Muscle layer of duodenum (tissue), 2 donors: ENCODE measurements at regions not wholly inside any gene's neighbourhood (a gene's known extent, or its start where the extent isn't known, plus 50 kb on each side); places are given as distances from the start of the nearest gene placed in this dataset.

Experiments
- H3K27ac ChIP-seq: one replicate; pipeline ENCODE4 v1.7.0; 2013; ENCODE audit warnings: mild to moderate bottlenecking, low read length
- H3K27me3 ChIP-seq: one replicate; pipeline ENCODE4 v1.7.0; 2013; ENCODE audit warnings: low read depth, mild to moderate bottlenecking, control low read depth, low read length
- H3K36me3 ChIP-seq, 2 donors: one replicate each; pipeline ENCODE4 v1.7.0; 2013; ENCODE audit warnings: low read length in 2 of 2, control low read depth in 1 of 2, mild to moderate bottlenecking in 1 of 2; ENCODE audit not compliant: insufficient read depth in 2 of 2, control insufficient read depth in 1 of 2
- H3K4me1 ChIP-seq, 2 donors: one replicate each; pipeline ENCODE4 v1.7.0; 2013; ENCODE audit warnings: low read length in 2 of 2, mild to moderate bottlenecking in 2 of 2, control low read depth in 1 of 2, moderate library complexity in 1 of 2; ENCODE audit not compliant: insufficient read depth in 2 of 2, control insufficient read depth in 1 of 2
- H3K4me3 ChIP-seq, 2 donors: one replicate each; pipeline ENCODE4 v1.7.0; 2013; ENCODE audit warnings: low read length in 2 of 2, low read depth in 1 of 2, mild to moderate bottlenecking in 1 of 2
- H3K9me3 ChIP-seq, 2 donors: one replicate each; pipeline ENCODE4 v1.7.0; 2013; ENCODE audit warnings: low read length in 2 of 2, control low read depth in 1 of 2, mild to moderate bottlenecking in 1 of 2; ENCODE audit not compliant: control insufficient read depth in 1 of 2
- donor health status: healthy.

GRCh38 chr12:4843907-4844306 is 65.8 kb upstream of the KCNA1 start:
- Histone ChIP-seq H3K36me3 (no peaks in the 10 kb centered on the region), H3K4me3 (no peak overlapping the region), H3K4me1 (no peaks in the 10 kb centered on the region), H3K27ac (no peak overlapping the region), H3K9me3 (no peaks in the 10 kb centered on the region), H3K27me3 (no peaks in the 10 kb centered on the region)

GRCh38 chr12:4847713-4848112 is 62.0 kb upstream of the KCNA1 start:
- Histone ChIP-seq H3K4me3 (no peak overlapping the region), H3K4me1 (peaks cover 0 to 5% of the 10 kb centered on the region in 2 donors), H3K36me3 (no peaks in the 10 kb centered on the region), H3K27me3 (no peaks in the 10 kb centered on the region), H3K9me3 (no peaks in the 10 kb centered on the region), H3K27ac (no peak overlapping the region)

GRCh38 chr12:4849115-4849541 is 60.6 kb upstream of the KCNA1 start:
- no peak overlapping the region for H3K27ac ChIP-seq
- no peaks in the 10 kb centered on the region for H3K27me3 ChIP-seq

GRCh38 chr12:4849795-4850345 is 59.8 kb upstream of the KCNA1 start:
- H3K36me3 ChIP-seq = no peaks in the 10 kb centered on the region
- no peaks in the 10 kb centered on the region for H3K9me3 ChIP-seq
- no peaks in the 10 kb centered on the region for H3K27me3 ChIP-seq
- H3K4me1 ChIP-seq = peaks cover 0 to 5% of the 10 kb centered on the region in 2 donors
- H3K4me3 ChIP-seq = no peak overlapping the region
- no peak overlapping the region for H3K27ac ChIP-seq

More at GRCh38 chr12:4849115-4849541, 60.6 kb upstream of the KCNA1 start:
- Histone ChIP-seq H3K9me3 (no peaks in the 10 kb centered on the region), H3K36me3 (no peaks in the 10 kb centered on the region), H3K4me1 (peaks cover 0 to 5% of the 10 kb centered on the region in 2 donors), H3K4me3 (no peak overlapping the region)

GRCh38 chr12:4850857-4851380 is 58.8 kb upstream of the KCNA1 start:
- no peaks in the 10 kb centered on the region for H3K36me3 ChIP-seq
- H3K27ac ChIP-seq = no peak overlapping the region
- H3K27me3 ChIP-seq = no peaks in the 10 kb centered on the region
- no peak overlapping the region for H3K4me3 ChIP-seq
- H3K4me1 ChIP-seq = peaks cover 0 to 5% of the 10 kb centered on the region in 2 donors
- no peaks in the 10 kb centered on the region for H3K9me3 ChIP-seq

GRCh38 chr12:4852308-4852707 is 57.4 kb upstream of the KCNA1 start:
- H3K4me3 ChIP-seq = no peak overlapping the region
- no peaks in the 10 kb centered on the region for H3K9me3 ChIP-seq
- no peak overlapping the region for H3K27ac ChIP-seq
- no peaks in the 10 kb centered on the region for H3K27me3 ChIP-seq
- peaks cover 0 to 5% of the 10 kb centered on the region in 2 donors for H3K4me1 ChIP-seq
- H3K36me3 ChIP-seq = no peaks in the 10 kb centered on the region

GRCh38 chr12:4852911-4853310 is 56.8 kb upstream of the KCNA1 start:
- H3K36me3 ChIP-seq = no peaks in the 10 kb centered on the region
- H3K4me3 ChIP-seq = no peak overlapping the region
- H3K27ac ChIP-seq = no peak overlapping the region
- peaks cover 3% of the 10 kb centered on the region for H3K27me3 ChIP-seq
- H3K9me3 ChIP-seq = no peaks in the 10 kb centered on the region
- H3K4me1 ChIP-seq = peaks cover 0 to 6% of the 10 kb centered on the region in 2 donors

GRCh38 chr12:4855121-4855924 is 54.4 kb upstream of the KCNA1 start:
- no peaks in the 10 kb centered on the region for H3K36me3 ChIP-seq
- H3K4me3 ChIP-seq = no peak overlapping the region
- H3K9me3 ChIP-seq = no peaks in the 10 kb centered on the region
- peaks cover 3% of the 10 kb centered on the region for H3K27me3 ChIP-seq
- H3K27ac ChIP-seq = no peak overlapping the region
- peaks cover 0 to 22% of the 10 kb centered on the region in 2 donors for H3K4me1 ChIP-seq

GRCh38 chr12:4856596-4856995 is 53.1 kb upstream of the KCNA1 start:
- Histone ChIP-seq H3K36me3 (no peaks in the 10 kb centered on the region), H3K4me1 (peaks cover 0 to 26% of the 10 kb centered on the region in 2 donors), H3K4me3 (no peak overlapping the region), H3K27me3 (peaks cover 3% of the 10 kb centered on the region), H3K9me3 (no peaks in the 10 kb centered on the region), H3K27ac (no peak overlapping the region)

GRCh38 chr12:4857472-4858291 is 52.0 kb upstream of the KCNA1 start:
- H3K4me1 ChIP-seq = peaks cover 0 to 26% of the 10 kb centered on the region in 2 donors

GRCh38 chr12:4858386-4858785 is 51.3 kb upstream of the KCNA1 start:
- H3K4me3 ChIP-seq = peak overlapping the region; percentile 41 to 47

More at GRCh38 chr12:4857472-4858291, 52.0 kb upstream of the KCNA1 start:
- H3K4me3 ChIP-seq = peak overlapping the region; percentile 41 to 47
- H3K9me3 ChIP-seq = no peaks in the 10 kb centered on the region
- H3K27me3 ChIP-seq = peaks cover 3% of the 10 kb centered on the region
- H3K27ac ChIP-seq = no peak overlapping the region
- no peaks in the 10 kb centered on the region for H3K36me3 ChIP-seq

More at GRCh38 chr12:4858386-4858785, 51.3 kb upstream of the KCNA1 start:
- Histone ChIP-seq H3K36me3 (no peaks in the 10 kb centered on the region), H3K27ac (no peak overlapping the region), H3K9me3 (no peaks in the 10 kb centered on the region), H3K27me3 (peaks cover 3% of the 10 kb centered on the region), H3K4me1 (peaks cover 0 to 26% of the 10 kb centered on the region in 2 donors)
